GM21515 (cell line): ENCODE measurements at regions not wholly inside any gene's neighbourhood (a gene's known extent, or its start where the extent isn't known, plus 50 kb on each side); places are given as distances from the start of the nearest gene placed in this dataset.

Experiments used
- ATAC-seq: cut with Tn5 transposase; IDR thresholded peaks from one replicate; pipeline ENCODE4 v1.9.1; 2021; ENCODE audit not compliant: unreplicated experiment

DNA sequence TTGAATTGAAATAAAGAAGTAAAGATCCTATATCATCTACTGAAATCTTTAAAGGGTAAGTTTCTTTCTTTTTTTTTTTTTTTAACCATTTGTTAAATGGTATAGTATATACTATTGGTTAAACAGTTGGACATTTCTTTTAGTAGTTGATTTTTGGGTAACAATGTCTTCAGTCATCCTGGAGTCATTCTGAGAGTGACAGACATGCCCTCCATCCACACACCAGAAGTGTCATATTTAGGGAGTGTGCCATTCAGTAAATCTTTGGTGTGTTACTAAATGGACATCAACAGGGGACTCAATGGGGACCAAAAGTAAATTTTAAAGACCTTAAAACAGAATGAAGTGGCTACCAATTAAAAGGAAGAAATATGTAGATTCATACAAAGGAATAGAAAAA, 50.8 kb upstream of the SLC39A10 start:
- ATAC-seq: no peak

DNA sequence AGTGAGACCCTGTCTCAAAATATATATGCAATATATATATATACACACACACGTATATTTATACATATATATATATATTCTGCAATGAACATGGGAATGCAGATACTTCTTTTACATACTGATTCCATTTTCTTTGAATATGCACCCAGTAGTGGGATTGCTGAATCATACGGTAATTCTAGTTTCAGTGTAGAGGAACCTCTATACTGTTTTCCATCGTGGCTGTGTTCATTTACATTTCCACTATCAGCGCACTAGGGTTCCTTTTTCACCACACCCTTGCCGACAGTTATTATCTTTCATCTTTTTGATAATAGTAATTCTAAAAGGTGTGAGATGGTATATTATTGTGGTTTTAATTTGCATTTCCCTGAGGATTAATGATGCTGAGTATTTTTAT, 52.3 kb upstream of the SLC39A10 start:
- ATAC-seq: no peak

DNA sequence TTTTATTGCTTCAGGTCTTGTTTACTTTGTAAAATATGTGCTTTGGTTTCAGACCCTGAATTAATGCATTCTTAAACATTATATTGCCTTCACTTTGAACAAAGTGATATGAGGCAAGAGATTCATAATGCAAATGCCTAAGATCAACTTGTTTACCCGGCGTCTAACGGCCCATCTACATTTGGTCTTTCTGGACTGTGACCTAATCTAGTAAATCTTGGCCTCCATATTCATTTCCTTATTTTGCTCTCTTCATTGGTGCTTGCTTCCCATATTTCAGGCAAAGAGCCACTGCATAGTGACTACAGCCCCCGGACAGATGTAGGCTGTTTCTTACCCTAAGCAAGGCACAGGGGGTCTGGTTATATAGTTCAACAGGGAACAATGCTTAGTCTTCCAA, 53.0 kb upstream of the SLC39A10 start:
- ATAC-seq: no peak

DNA sequence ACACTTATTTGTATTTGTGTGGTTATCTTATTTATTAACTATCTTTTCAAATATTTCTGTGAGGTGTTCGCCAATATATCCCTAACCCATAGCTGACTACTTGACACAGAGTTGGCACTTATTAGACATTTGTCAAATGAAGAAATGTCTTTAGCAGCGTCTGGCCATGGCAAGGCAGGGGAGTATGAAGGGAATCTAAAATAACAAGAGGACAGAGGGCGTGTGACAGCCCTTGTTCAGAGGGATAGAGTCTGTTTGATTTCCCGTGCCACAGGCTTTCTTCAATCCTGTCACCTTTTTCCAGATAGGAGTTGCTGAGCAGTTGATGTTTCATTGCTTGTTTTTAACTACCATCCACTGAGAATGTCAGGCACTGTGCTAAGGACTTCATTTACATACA, 53.6 kb upstream of the SLC39A10 start:
- no peak for ATAC-seq

DNA sequence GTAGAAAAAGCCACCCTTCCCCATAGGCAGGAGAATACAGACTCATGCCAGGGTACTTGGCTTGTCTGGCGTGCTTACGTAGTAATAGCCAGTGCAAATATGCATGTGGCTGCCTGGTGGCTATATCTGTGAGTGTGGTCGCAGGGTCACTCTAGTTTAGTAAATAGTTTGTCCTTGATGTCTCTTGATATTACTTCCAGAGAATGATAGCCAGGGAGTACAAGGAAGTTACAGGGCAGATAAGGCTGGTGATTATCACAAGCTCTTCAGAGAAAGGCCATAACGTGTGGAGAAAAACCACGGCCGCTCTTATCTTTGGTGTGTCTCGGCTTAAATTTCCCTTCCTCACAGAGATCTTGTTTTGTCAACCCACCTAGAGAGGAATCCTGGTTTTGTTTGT, 54.3 kb upstream of the SLC39A10 start:
- no peak for ATAC-seq

DNA sequence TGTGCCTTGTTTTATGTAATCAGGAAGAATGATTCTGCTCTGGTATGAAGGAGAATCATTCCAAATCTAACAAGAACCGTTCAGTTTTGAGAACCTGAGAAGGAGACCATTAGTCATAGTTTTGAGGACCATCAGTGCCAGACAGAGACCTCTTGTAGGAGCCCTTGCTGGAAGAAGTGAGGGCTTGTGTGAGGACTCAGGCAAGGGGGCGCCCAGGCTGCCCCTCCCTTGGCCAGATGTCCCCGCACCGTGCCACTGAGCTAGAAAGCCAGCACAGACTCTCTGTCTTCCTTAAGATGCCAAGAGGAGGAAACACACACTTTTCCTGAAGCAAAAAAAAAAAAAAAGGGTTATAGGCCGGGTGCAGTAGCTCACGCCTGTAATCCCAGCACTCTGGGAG, 55.7 kb upstream of the SLC39A10 start:
- no peak for ATAC-seq

DNA sequence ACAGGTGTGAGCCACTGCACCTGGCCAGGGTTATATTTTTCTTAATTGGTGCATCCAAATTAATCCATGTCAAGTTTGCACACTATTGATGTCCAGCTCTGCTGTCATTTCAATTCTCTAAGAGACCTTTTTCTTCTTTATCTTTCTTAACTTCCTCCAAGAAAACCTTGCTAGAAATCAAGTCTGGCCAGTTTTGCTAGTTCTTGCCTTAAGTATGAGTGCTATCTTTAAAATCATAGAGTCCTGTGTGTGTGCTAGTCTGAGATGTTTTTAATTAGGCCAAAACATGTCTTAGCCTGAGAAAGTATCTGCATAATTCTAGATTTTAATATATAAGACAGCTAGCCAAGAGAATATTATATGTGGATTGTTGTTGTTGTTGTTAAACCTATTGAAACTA, 56.2 kb upstream of the SLC39A10 start:
- ATAC-seq: no peak

DNA sequence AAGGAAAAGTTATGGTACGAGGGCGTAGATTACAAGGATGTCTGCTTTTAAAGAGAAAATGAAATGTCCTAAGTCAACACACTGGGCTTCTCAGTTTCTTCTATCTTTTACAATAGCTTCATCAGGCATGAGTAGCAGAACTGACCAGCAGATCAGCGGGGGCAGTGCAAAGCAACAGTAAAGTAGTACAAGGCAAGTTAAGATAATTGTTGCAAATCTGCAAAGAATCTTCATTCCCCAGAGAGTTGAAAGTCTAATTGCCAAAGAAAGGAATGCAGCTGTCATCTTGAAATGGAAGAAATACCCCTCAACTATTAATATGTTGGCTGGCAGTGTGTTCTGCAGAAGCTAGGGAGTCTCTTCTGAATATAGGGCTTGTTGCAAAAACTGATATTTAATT, 60.2 kb upstream of the SLC39A10 start:
- no peak for ATAC-seq

DNA sequence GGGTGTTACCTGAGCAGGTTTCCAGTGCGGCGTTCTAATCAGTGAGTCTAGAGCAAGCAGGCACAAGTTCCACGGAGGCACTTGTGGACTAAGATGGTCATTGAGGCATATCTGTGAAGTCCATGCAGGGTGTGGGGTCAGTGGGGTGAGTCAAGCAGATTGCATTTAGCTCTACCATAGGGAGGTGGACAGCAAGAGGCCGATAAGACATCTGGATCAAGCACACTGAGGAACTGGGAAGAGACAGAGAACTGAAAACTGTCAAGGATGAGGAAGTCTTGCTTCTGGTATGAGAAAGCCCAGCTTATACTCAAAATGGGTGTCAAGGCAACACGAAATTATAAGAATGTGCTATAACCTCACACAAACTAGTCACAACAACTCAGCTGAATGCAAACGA, 61.2 kb upstream of the SLC39A10 start:
- no peak for ATAC-seq

DNA sequence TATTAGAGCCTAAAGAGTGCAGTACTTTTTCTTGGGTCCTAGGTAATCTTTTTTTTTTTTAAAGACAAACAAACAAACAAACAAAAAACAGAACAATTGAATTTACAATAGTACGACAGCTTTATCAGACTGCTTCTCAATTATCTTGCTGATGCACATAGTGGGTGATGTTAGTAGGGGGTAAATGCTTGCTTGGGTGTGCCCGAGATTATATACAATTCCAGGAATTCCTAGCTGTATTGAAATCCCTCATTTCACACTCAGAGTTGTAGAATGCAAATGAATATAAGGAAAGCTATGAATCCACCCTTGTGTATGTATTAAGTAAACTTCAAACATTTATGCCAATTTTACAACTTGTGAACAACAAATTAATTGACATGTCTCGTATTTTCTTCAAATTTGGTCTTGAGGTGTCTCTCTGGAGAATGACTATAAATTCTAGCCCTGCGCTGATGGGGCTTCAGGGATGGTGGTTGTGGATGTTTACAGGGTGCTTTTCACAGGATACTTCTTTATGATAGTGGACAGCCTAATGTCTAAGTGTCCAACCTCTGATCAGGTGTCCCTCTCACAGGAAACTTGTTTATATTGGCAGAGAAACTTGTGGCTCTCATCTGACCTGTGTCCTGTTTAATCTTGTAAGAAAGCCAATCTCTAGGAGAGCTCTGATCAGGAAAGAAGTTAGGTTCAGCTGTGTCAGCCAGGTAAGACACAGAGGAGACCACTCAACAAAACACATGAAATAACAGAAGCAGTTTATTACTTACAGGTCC, 61.9 kb upstream of the SLC39A10 start:
- ATAC-seq: no peak

DNA sequence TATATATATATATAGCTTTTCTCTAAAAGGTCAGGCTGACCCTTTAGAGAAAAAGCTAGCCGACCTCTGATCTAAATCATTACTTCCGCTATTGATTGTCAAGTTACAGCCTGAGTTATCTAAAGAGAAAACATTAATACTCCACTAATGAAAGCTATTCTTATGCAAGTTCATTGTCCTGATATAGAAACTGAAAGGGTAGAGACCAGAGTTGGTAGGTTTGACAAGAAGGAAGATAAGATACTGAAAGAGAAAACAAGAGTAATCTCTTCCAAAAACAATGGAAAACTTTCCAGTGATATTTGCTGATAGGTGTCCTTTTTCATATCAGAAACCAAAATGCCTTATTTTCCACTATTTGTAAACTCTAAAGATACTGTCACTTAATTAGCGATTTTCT, 62.8 kb upstream of the SLC39A10 start:
- ATAC-seq: no peak

DNA sequence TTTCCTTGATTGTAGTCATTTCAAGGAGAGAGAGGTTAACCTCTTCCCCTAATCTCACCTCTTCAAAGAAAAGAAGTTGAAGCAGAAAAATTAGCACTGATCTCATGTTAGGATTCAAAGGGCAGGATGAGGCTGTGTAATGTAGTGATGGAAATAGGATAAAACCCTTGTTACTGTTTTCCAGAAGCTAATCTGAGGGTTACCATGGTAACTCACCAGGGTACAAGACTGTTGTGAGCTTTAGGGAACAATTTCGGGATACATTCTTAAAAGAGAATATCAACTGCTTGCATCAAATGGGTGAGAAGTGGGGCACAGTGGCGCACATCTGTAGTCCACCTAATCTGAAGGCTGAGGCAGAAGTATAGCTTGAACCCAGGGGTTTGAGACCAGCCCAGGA, 64.9 kb upstream of the SLC39A10 start:
- no peak for ATAC-seq

DNA sequence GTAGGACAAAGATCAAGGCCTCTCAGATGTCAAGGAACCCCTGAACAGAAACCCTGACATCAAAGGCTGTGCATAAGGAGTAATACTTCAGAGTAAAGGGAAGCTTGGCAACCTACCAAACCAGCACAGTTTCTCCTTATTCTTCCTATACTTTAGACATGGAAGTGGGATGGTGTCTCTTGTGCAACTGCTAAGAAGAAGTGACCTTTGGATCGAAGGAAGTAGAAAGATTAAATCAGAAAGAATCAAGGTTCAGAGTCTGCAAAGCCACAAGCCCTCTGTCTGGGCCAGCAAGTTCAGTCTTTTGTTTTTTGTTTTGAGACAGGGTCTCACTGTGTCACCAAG, 66.2 kb upstream of the SLC39A10 start:
- ATAC-seq: no peak

DNA sequence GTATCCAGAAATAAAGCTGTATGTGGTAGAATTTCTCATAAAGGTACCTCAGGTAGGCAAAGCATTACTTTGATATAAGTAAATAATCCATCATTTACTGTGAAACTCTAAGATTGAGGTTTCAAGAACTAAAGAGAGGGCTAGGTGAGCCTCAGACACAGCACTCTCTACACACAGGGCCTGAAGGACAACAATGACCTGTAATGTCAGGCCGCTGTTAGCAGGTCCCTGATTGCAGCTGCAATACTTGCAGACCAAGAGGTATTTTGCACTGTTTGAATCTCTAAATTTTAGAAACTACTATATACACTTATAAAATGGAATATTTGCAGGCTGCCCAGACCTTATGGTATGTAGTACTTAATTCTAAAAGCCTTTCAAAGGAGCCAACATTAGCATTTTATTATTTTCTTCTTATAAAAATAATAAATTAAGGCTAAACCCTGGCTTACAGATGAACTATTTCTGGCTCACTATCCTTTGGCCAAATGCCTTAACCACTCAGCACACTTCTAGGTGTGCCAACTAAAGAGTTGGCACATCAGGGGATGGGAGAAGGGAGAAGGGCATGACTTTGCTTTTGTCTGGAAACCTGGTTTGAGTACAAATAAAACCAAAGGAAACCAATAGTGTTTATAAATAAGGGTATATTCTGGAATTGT, 66.7 kb upstream of the SLC39A10 start:
- no peak for ATAC-seq

DNA sequence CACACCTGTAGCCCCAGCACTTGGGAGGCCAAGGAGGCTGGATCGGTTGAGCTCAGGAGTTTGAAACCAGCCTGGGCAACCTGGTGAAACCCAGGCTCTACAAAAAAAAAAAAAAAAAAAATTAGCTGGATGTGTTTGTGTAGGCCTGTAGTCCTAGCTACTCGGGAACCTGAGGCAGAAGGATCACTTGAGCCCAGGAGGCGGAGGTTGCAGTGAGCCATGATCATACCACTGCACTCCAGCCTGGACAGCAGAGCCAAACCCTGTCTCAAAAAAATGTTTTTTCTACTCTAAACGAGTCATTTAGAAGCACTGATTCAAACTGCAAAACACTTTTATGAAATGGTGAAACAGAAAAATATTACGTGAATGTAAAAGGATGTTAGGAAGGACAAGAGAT, 69.1 kb upstream of the SLC39A10 start:
- ATAC-seq: no peak

DNA sequence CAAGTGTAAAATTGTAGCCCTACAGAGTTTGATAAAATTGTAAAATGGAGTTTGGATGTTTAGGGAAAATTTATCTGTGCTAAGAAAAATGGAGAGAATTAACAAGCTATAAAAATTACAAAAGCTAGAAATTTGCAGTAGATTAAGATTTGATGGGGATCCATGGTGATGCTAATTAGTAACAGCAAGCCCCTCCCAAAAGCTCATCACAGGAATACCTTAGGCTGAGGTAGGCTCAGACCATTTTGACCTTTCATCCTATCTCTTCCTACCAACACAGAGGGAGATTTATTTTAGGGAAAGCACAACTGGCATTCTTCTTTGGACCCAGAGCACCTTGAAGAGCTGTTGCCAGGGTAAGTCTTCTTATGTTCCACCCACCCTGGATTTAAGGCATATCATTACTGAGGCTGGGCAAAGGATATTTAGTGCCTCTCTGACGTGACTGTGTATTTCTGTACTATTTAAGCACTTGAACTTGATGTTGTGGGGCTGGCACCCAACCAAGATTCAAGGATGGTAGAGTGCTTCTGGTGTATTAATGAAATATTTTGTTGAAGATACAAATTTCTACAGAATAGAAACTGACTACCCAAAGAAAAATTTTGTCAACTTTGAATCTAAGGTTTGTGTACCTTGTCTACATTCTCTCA, 70.8 kb upstream of the SLC39A10 start:
- no peak for ATAC-seq

DNA sequence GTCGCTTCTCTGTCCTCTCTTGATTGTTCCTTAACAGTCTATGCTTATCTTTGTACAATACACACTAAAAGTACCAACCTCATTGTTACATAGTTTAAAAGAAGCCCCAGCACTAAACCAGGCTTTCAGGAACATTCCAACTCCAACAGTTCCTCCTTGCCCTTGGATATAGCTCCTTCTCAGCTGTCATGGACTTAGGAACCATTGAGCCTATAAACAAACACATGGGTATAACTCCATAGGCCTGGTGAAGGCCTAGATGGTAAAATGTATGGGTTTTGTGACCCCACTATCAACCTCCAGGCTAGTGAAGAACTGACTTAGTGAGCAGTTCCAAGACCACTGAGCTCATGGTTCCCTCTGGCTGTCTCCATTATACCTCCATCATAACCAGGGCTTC, 74.8 kb upstream of the SLC39A10 start:
- no peak for ATAC-seq

DNA sequence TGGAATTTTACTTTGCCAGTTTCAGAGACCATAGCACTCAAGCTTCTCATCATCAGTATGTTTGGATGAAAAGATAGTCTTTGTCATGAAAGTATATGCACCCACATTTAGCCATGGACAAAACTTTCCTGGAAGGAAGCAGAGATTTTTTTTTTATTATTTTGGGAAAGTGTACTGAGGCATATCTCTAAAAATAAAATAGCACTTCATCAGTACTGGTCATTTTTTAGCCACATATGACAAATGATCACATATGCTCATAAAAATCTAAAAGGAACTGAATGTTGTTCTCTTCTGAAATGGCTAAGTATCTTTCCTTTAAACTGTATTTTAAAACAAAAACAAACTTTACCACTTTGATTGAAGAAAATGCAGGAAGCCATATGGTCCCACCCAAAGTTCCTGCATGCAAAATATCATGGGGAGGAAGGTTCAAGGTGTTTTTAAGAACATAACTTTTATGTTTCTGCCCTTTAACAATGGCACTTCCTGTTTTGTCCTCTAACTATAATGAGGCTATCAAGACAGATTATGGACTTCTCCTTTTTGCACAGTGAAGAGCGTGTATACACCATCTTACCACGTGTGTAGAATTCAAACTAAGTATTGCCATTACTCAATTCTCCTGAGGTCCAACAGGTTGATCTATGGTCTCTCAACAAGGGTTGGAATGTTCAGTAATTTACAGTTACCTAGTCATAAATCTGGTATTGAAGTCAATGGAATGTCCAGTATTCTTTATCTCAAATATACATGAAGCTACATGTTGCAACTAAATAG, 77.1 kb upstream of the SLC39A10 start:
- ATAC-seq: peak; percentile 53

DNA sequence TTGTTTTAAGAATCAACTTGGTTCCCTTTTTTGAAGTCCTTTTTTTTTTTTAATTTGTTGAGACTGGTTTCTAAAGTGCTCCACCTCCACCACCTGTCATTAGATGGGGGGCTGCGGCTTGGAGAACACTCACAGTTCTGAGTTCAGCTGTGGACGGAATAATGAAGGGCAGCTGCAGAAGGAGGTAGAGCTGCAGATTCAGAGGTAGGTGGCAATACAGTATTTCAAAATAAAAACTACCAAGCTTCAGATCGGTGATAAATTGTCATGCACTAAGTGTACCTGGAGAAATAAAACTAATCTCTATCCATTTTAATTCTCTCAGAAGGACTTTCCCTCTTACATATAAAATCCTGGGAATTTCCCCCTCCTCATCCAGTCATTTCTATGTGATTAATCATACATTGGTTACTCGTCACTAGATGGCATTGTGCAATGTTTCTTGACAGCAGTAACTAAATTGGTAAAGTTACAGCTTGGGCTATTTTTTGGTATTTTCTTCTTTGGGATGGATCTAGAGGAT, 81.1 kb upstream of the SLC39A10 start:
- no peak for ATAC-seq

DNA sequence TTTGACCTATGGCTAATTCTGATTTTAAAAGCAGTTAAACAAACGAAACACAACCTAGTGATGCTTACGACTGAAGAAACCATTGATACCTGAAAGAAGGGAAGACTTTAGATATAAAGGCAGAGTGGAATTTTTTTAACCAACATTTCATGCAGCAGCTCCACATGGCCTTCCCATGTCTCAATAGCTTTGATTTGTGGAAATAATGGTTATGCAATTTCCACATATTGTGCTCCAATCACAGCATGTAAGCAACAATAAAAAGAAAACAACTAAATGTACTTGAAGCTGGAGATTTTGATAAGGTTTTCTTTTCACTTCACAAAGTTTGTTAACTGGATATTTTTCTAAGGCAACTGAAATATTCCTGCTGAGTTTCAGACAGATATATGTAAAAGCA, 82.0 kb upstream of the SLC39A10 start:
- no peak for ATAC-seq

DNA sequence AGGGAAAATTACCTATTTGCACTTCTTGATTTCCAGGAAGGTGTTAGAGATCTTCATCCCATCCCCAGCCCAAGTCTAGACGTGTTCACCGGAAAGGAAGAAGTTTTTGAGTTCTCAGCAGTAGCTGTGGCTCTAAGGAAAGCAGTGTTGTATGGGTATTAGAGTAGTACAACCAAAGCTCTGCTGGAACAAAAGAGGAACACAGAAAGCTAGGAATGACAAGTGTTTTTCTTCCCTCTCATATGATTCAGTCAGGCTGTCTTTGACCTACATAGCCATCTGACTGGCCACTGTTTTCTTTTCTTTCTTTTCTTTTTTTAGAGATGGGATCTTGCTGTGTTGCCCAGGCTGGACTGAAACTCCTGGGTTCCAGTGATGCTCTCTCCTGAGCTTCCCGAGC, 82.7 kb upstream of the SLC39A10 start:
- ATAC-seq: no peak
